NCI-H1930 (cell line): ENCODE measurements at regions not wholly inside any gene's neighbourhood (a gene's known extent, or its start where the extent isn't known, plus 50 kb on each side); places are given as distances from the start of the nearest gene placed in this dataset.
"Not testable (repeated sequence)": the region's sequence is repeated elsewhere in the genome, so short reads cannot be mapped to it uniquely, and the experiment has no call there.

Source experiments
- DNase-seq, 2 experiments: peaks; one replicate each; lab custom pipeline; 2025; lab: John Stamatoyannopoulos, UW

- DNase-seq: no peak
Observed at GRCh38 chr1:60949826-60950197, 132.5 kb upstream of the NFIA start.

- no peak for DNase-seq
Observed at GRCh38 chr1:60949154-60949825, 133.1 kb upstream of the NFIA start.

- DNase-seq: no peak
Observed at GRCh38 chr1:60948486-60948885, 133.9 kb upstream of the NFIA start.

GRCh38 chr1:60947367-60947766, 135.0 kb upstream of the NFIA start:
- DNase-seq: no peak

- no peak for DNase-seq
Observed at GRCh38 chr1:60942896-60943638, 139.3 kb upstream of the NFIA start.

- DNase-seq: no peak
Observed at GRCh38 chr1:60942291-60942690, 140.1 kb upstream of the NFIA start.

- DNase-seq: not testable (repeated sequence)
Observed at GRCh38 chr1:60940685-60941084, 141.7 kb upstream of the NFIA start.

- DNase-seq: no peak
Observed at GRCh38 chr1:60937720-60938119, 144.6 kb upstream of the NFIA start.

GRCh38 chr1:60936591-60937342, 145.6 kb upstream of the NFIA start:
- DNase-seq: no peak

GRCh38 chr1:60936163-60936562, 146.2 kb upstream of the NFIA start:
- DNase-seq: no peak

GRCh38 chr1:60935599-60936110, 146.7 kb upstream of the NFIA start:
- DNase-seq: no peak

GRCh38 chr1:60930130-60930529, 152.2 kb upstream of the NFIA start:
- DNase-seq: no peak

- DNase-seq: no peak
Observed at GRCh38 chr1:60924964-60925798, 157.2 kb upstream of the NFIA start.

- DNase-seq: no peak
Observed at GRCh38 chr1:60924165-60924564, 158.2 kb upstream of the NFIA start.

- DNase-seq: no peak
Observed at GRCh38 chr1:60923389-60924087, 158.8 kb upstream of the NFIA start.

GRCh38 chr1:60922304-60922703, 160.1 kb upstream of the NFIA start:
- no peak for DNase-seq

- DNase-seq: no peak
Observed at GRCh38 chr1:60921175-60921574, 161.2 kb upstream of the NFIA start.

- no peak for DNase-seq
Observed at GRCh38 chr1:60920561-60920960, 161.8 kb upstream of the NFIA start.

- DNase-seq: no peak
Observed at GRCh38 chr1:60918867-60919266, 163.5 kb upstream of the NFIA start.

- DNase-seq: no peak
Observed at GRCh38 chr1:60916906-60917305, 165.5 kb upstream of the NFIA start.

GRCh38 chr1:60916199-60916598, 166.2 kb upstream of the NFIA start:
- DNase-seq: no peak
